ENCODE measurements at regions not wholly inside any gene's neighbourhood (a gene's known extent, or its start where the extent isn't known, plus 50 kb on each side); places are given as distances from the start of the nearest gene placed in this dataset.

- no peak for FAIRE-seq
- no peaks in the 10 kb centered on the region for H4K20me1 ChIP-seq (ENCODE audit: insufficient read depth, low read length)
- H3K4me1 Mint-ChIP-seq (ENCODE audit: low read depth, unreplicated experiment), result peaks cover 3% of the 10 kb centered on the region
- no peaks in the 10 kb centered on the region for H3K27me3 ChIP-seq (ENCODE audit: insufficient read depth, low read length)
- H3K27ac ChIP-seq (ENCODE audit: low read depth, low read length), result no peak overlapping the region
- H3K9me3 Mint-ChIP-seq (ENCODE audit: unreplicated experiment), result no peaks in the 10 kb centered on the region
- no peaks in the 10 kb centered on the region for H3K9me3 ChIP-seq (ENCODE audit: insufficient read depth, low read depth, low read length)
- H3K4me3 Mint-ChIP-seq (ENCODE audit: unreplicated experiment), result no peak overlapping the region
- no peak overlapping the region for H3K4me3 ChIP-seq (ENCODE audit: insufficient read depth, low read depth, low read length)
- H3K9ac ChIP-seq (ENCODE audit: low read length), result no peak overlapping the region
- no peaks in the 10 kb centered on the region for H3K4me1 ChIP-seq (ENCODE audit: insufficient read depth, low read length)
- no peaks in the 10 kb centered on the region for H3K79me2 ChIP-seq (ENCODE audit: insufficient read depth, low read length)
- H3K4me2 ChIP-seq (ENCODE audit: low read length), result no peak overlapping the region
- H3K27ac Mint-ChIP-seq (ENCODE audit: unreplicated experiment), result no peak overlapping the region
- TF ChIP-seq EZH2 (IDR thresholded peaks at IDR 0.05; ENCODE audit: insufficient read depth, low read length) (no peak), CTCF (IDR thresholded peaks at IDR 0.05; ENCODE audit: insufficient read depth, low read depth, low read length) (no peak)
- no peaks in the 10 kb centered on the region for H3K27me3 Mint-ChIP-seq (ENCODE audit: low read depth, unreplicated experiment)
- no peaks in the 10 kb centered on the region for H3K36me3 ChIP-seq (ENCODE audit: insufficient read depth, low read length)
- DNase-seq (ENCODE audit: low read depth), result no peak
- H2AFZ ChIP-seq (ENCODE audit: low read depth, low read length), result no peak overlapping the region
- H3K36me3 Mint-ChIP-seq (ENCODE audit: low read depth, unreplicated experiment), result no peaks in the 10 kb centered on the region
Measured at GRCh38 chr4:67201334-67201733, 344.0 kb downstream of the CENPC start.

DNA sequence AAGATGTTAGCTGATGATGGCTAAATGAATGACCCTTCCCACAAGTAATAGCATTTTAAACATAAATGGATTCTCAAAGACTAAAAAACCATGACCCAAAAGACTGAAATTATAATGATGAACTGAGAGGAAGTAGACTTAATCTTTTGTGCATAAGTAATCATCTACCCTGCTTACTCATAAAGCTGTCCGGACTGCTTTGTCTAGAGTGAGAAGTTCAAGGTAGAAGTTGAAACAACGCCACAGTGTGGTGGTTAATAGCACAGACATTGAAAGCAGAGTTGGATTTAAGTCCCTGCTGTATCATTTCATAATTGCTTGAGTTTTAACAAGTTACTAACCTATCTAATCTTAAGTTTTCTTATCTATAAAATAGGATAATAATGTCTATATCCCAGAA lies 346.6 kb downstream of the CENPC start:
- DNase-seq (ENCODE audit: low read depth) (peak; percentile 47), FAIRE-seq (no peak)
- H3K27ac Mint-ChIP-seq (ENCODE audit: unreplicated experiment), result no peak overlapping the region
- TF ChIP-seq EZH2 (IDR thresholded peaks at IDR 0.05; ENCODE audit: insufficient read depth, low read length) (no peak), CTCF (IDR thresholded peaks at IDR 0.05; ENCODE audit: insufficient read depth, low read depth, low read length) (peak; percentile 32)
- Histone ChIP-seq H3K4me2 (ENCODE audit: low read length) (no peak overlapping the region), H2AFZ (ENCODE audit: low read depth, low read length) (peak overlapping the region; percentile 15), H3K27ac (ENCODE audit: low read depth, low read length) (no peak overlapping the region), H3K9me3 (ENCODE audit: insufficient read depth, low read depth, low read length) (no peaks in the 10 kb centered on the region), H3K4me1 (ENCODE audit: insufficient read depth, low read length) (no peaks in the 10 kb centered on the region), H3K27me3 (ENCODE audit: insufficient read depth, low read length) (no peaks in the 10 kb centered on the region), H3K9ac (ENCODE audit: low read length) (no peak overlapping the region), H4K20me1 (ENCODE audit: insufficient read depth, low read length) (no peaks in the 10 kb centered on the region), H3K79me2 (ENCODE audit: insufficient read depth, low read length) (no peaks in the 10 kb centered on the region), H3K36me3 (ENCODE audit: insufficient read depth, low read length) (no peaks in the 10 kb centered on the region), H3K4me3 (ENCODE audit: insufficient read depth, low read depth, low read length) (no peak overlapping the region)
- H3K4me1 Mint-ChIP-seq (ENCODE audit: low read depth, unreplicated experiment), result peaks cover 3% of the 10 kb centered on the region
- H3K4me3 Mint-ChIP-seq (ENCODE audit: unreplicated experiment), result no peak overlapping the region
- H3K9me3 Mint-ChIP-seq (ENCODE audit: unreplicated experiment), result no peaks in the 10 kb centered on the region
- no peaks in the 10 kb centered on the region for H3K27me3 Mint-ChIP-seq (ENCODE audit: low read depth, unreplicated experiment)
- no peaks in the 10 kb centered on the region for H3K36me3 Mint-ChIP-seq (ENCODE audit: low read depth, unreplicated experiment)

DNA sequence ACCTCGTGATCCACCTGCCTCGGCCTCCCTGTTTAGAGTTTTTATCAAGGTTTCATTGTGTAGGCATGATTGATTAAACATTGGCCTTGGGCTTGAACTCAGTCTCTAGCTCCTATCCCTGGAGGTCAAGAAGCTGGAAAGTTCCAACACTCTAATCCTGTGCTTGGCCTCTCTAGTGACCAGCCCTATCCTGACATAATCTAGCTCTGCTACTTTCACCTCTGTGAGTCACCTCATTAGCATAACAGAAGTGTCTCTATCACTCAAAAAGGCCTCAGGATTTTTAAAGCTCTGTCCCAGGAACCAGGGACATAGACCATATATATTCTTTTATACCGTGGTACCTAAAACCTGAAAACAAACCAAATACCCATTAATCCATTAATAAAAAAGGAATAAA lies 377.5 kb downstream of the CENPC start:
- no peaks in the 10 kb centered on the region for H3K36me3 Mint-ChIP-seq (ENCODE audit: low read depth, unreplicated experiment)
- Histone ChIP-seq H3K9me3 (ENCODE audit: insufficient read depth, low read depth, low read length) (no peaks in the 10 kb centered on the region), H3K4me2 (ENCODE audit: low read length) (no peak overlapping the region), H3K36me3 (ENCODE audit: insufficient read depth, low read length) (no peaks in the 10 kb centered on the region), H3K4me1 (ENCODE audit: insufficient read depth, low read length) (no peaks in the 10 kb centered on the region), H2AFZ (ENCODE audit: low read depth, low read length) (no peak overlapping the region), H3K27ac (ENCODE audit: low read depth, low read length) (no peak overlapping the region), H3K79me2 (ENCODE audit: insufficient read depth, low read length) (no peaks in the 10 kb centered on the region), H3K27me3 (ENCODE audit: insufficient read depth, low read length) (no peaks in the 10 kb centered on the region), H3K9ac (ENCODE audit: low read length) (no peak overlapping the region), H4K20me1 (ENCODE audit: insufficient read depth, low read length) (no peaks in the 10 kb centered on the region), H3K4me3 (ENCODE audit: insufficient read depth, low read depth, low read length) (no peak overlapping the region)
- TF ChIP-seq CTCF (IDR thresholded peaks at IDR 0.05; ENCODE audit: insufficient read depth, low read depth, low read length) (no peak), EZH2 (IDR thresholded peaks at IDR 0.05; ENCODE audit: insufficient read depth, low read length) (no peak)
- H3K4me1 Mint-ChIP-seq (ENCODE audit: low read depth, unreplicated experiment), result no peaks in the 10 kb centered on the region
- peaks cover 6% of the 10 kb centered on the region for H3K9me3 Mint-ChIP-seq (ENCODE audit: unreplicated experiment)
- no peak overlapping the region for H3K4me3 Mint-ChIP-seq (ENCODE audit: unreplicated experiment)
- no peaks in the 10 kb centered on the region for H3K27me3 Mint-ChIP-seq (ENCODE audit: low read depth, unreplicated experiment)
- DNase-seq (ENCODE audit: low read depth) (no peak), FAIRE-seq (no peak)
- no peak overlapping the region for H3K27ac Mint-ChIP-seq (ENCODE audit: unreplicated experiment)

Data from astrocyte (in vitro differentiated cells and primary cell).